ENCODE measurements at regions not wholly inside any gene's neighbourhood (a gene's known extent, or its start where the extent isn't known, plus 50 kb on each side); places are given as distances from the start of the nearest gene placed in this dataset.

GRCh38 chr11:122004446-122004845, 111.6 kb downstream of the BLID start:
- TF ChIP-seq, protein P1, sequence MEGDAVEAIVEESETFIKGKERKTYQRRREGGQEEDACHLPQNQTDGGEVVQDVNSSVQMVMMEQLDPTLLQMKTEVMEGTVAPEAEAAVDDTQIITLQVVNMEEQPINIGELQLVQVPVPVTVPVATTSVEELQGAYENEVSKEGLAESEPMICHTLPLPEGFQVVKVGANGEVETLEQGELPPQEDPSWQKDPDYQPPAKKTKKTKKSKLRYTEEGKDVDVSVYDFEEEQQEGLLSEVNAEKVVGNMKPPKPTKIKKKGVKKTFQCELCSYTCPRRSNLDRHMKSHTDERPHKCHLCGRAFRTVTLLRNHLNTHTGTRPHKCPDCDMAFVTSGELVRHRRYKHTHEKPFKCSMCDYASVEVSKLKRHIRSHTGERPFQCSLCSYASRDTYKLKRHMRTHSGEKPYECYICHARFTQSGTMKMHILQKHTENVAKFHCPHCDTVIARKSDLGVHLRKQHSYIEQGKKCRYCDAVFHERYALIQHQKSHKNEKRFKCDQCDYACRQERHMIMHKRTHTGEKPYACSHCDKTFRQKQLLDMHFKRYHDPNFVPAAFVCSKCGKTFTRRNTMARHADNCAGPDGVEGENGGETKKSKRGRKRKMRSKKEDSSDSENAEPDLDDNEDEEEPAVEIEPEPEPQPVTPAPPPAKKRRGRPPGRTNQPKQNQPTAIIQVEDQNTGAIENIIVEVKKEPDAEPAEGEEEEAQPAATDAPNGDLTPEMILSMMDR (IDR thresholded peaks at IDR 0.05) = no peak
- no peak for TF ChIP-seq POLR2A (IDR thresholded peaks at IDR 0.05)
